ENCODE measurements at regions not wholly inside any gene's neighbourhood (a gene's known extent, or its start where the extent isn't known, plus 50 kb on each side); places are given as distances from the start of the nearest gene placed in this dataset.

GRCh38 chr2:20539133-20539719 lies 92.4 kb downstream of the RHOB start:
- ChIA-PET POLR2A (interaction anchor here (1.7 kb wide), 1 partner anchor 14 kb away, joined by 4 read pairs; no protein-coding TSS in a partner anchor), CTCF (interaction anchor here (1.3 kb wide), 1 partner anchor 15 kb away, joined by 4 read pairs; no protein-coding TSS in a partner anchor)
- TF ChIP-seq, protein P1, sequence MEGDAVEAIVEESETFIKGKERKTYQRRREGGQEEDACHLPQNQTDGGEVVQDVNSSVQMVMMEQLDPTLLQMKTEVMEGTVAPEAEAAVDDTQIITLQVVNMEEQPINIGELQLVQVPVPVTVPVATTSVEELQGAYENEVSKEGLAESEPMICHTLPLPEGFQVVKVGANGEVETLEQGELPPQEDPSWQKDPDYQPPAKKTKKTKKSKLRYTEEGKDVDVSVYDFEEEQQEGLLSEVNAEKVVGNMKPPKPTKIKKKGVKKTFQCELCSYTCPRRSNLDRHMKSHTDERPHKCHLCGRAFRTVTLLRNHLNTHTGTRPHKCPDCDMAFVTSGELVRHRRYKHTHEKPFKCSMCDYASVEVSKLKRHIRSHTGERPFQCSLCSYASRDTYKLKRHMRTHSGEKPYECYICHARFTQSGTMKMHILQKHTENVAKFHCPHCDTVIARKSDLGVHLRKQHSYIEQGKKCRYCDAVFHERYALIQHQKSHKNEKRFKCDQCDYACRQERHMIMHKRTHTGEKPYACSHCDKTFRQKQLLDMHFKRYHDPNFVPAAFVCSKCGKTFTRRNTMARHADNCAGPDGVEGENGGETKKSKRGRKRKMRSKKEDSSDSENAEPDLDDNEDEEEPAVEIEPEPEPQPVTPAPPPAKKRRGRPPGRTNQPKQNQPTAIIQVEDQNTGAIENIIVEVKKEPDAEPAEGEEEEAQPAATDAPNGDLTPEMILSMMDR (IDR thresholded peaks at IDR 0.05; ENCODE audit: control extremely low read depth, extremely low read depth, low read depth, missing control alignments), result no peak
- DNase-seq (ENCODE audit: extremely low spot score), result no peak

DNA sequence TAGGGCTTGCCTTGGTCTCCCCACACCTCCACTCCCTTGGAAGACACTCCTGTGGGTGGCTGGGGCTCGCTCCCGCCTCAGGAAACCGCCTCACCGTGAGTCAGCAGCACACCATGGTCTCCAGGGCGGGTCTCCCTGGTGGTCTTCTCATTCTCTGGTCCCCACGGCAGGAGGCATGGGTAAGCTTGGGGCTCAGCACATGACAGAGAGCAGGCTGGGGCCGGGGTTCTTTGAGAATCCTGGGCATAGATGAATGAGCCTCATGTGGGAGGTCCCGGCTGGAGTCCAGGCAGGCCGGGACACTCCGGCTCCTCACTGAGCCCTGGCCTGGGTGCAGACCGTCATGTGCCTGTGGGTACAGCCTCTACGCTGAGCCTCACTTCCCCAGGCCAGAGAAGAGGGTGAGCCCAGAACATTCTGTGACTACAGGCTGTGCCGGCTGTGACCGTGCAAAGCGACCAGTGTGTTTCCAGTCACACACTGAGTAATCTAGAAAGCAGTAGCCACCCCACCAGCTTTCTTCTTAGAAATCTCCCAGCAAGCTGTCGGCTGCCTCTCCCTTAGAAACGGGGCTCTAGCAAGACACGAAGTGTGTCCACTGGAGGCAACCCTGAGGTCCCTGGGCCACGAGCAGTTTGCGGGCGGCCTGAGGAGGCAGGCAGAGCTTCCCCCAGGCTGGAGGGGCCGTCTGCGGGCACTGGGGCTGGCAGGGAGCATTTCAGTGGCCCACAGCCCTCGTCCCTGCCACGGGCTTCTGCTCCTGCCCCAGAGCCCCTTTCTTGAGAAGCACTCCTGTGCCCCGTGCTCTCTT lies 93.1 kb downstream of the RHOB start:
- DNase-seq (ENCODE audit: extremely low spot score), result no peak
- ChIA-PET CTCF (no interaction called here), POLR2A (no interaction called here)
- TF ChIP-seq, protein P1 (IDR thresholded peaks at IDR 0.05; ENCODE audit: control extremely low read depth, extremely low read depth, low read depth, missing control alignments), result no peak

- POLR2A ChIA-PET, result no interaction called here
- CTCF ChIA-PET, result interaction anchor here (1.4 kb wide), 1 partner anchor 11 kb away, joined by 4 read pairs; no protein-coding TSS in a partner anchor
- no peak for DNase-seq (ENCODE audit: extremely low spot score)
- TF ChIP-seq, protein P1 (IDR thresholded peaks at IDR 0.05; ENCODE audit: control extremely low read depth, extremely low read depth, low read depth, missing control alignments), result no peak
These were observed 93.9 kb downstream of the RHOB start for GRCh38 chr2:20540587-20541293.

- ChIA-PET POLR2A (no interaction called here), CTCF (interaction anchor here (1.4 kb wide), 1 partner anchor 10 kb away, joined by 4 read pairs; no protein-coding TSS in a partner anchor)
- TF ChIP-seq, protein P1 (IDR thresholded peaks at IDR 0.05; ENCODE audit: control extremely low read depth, extremely low read depth, low read depth, missing control alignments), result no peak
- no peak for DNase-seq (ENCODE audit: extremely low spot score)
These were observed 94.4 kb downstream of the RHOB start for GRCh38 chr2:20541294-20541640.

DNA sequence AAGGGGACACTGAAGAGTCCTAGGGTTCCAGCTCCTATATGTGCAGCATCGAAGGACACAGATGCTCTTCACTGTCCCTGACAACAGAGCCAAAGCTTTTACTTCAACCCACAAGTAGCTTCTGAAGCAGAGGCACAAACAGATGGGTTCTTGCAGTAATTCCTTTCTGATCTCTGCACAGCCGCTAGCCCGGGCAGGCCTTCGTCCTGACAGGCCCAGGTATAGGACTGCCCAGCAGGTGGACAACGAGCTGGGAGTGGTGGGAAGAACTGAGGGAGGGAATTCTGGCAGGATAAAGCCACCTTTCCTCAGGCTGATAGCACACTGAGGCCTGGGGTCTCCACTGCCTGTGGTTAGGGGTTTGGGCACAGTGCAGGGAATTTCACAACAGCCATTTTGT lies 94.8 kb downstream of the RHOB start:
- no peak for DNase-seq (ENCODE audit: extremely low spot score)
- ChIA-PET CTCF (interaction anchor here (1.4 kb wide), 1 partner anchor 10 kb away, joined by 4 read pairs; no protein-coding TSS in a partner anchor), POLR2A (no interaction called here)
- TF ChIP-seq, protein P1 (IDR thresholded peaks at IDR 0.05; ENCODE audit: control extremely low read depth, extremely low read depth, low read depth, missing control alignments), result no peak

GRCh38 chr2:20542269-20542668 lies 95.4 kb downstream of the RHOB start:
- TF ChIP-seq, protein P1 (IDR thresholded peaks at IDR 0.05; ENCODE audit: control extremely low read depth, extremely low read depth, low read depth, missing control alignments), result no peak
- POLR2A ChIA-PET, result no interaction called here
- CTCF ChIA-PET, result interaction anchor here (1.4 kb wide), 1 partner anchor 9 kb away, joined by 4 read pairs; no protein-coding TSS in a partner anchor
- no peak for DNase-seq (ENCODE audit: extremely low spot score)
